KMS-11 (cell line): ENCODE measurements at regions not wholly inside any gene's neighbourhood (a gene's known extent, or its start where the extent isn't known, plus 50 kb on each side); places are given as distances from the start of the nearest gene placed in this dataset.

ENCODE experiments used
- H2AFZ ChIP-seq: fragments of 200-600 bp; sonication (generic); 2 replicates; pipeline ENCODE4 v1.6.1; 2016; ENCODE audit warnings: antibody characterized with exemption, mixed run types, low read depth
- H3K27ac ChIP-seq: fragments of 200-600 bp; sonication (generic); 2 replicates; pipeline ENCODE4 v1.6.1; 2016; ENCODE audit warnings: mild to moderate bottlenecking, mixed run types
- H3K27me3 ChIP-seq: fragments of 200-600 bp; sonication (generic); 2 replicates; pipeline ENCODE4 v1.6.1; 2017; ENCODE audit warnings: mild to moderate bottlenecking, low read depth, mixed run types, moderate library complexity; ENCODE audit not compliant: insufficient read depth
- H3K36me3 ChIP-seq: fragments of 200-600 bp; sonication (generic); 2 replicates; pipeline ENCODE4 v1.6.1; 2017; ENCODE audit warnings: mild to moderate bottlenecking, mixed run types; ENCODE audit not compliant: insufficient read depth
- H3K4me1 ChIP-seq: fragments of 200-600 bp; sonication (generic); 2 replicates; pipeline ENCODE4 v1.6.1; 2016; ENCODE audit warnings: mild to moderate bottlenecking, low read depth, mixed run types; ENCODE audit not compliant: poor library complexity, severe bottlenecking
- H3K4me2 ChIP-seq: fragments of 200-600 bp; sonication (generic); 2 replicates; pipeline ENCODE4 v1.7.0; 2016; ENCODE audit warnings: mild to moderate bottlenecking, mixed run types
- H3K4me3 ChIP-seq: fragments of 200-600 bp; sonication (generic); IDR thresholded peaks from 2 replicates; pipeline ENCODE4 v1.6.1; 2017; ENCODE audit warnings: low read depth, low read length, mixed read lengths; ENCODE audit not compliant: insufficient read depth
- H3K79me2 ChIP-seq: fragments of 200-600 bp; sonication (generic); 2 replicates; pipeline ENCODE4 v1.6.1; 2016; ENCODE audit warnings: low read depth, mixed run types; ENCODE audit not compliant: insufficient read depth
- H3K9ac ChIP-seq: fragments of 200-600 bp; sonication (generic); 2 replicates; pipeline ENCODE4 v1.6.1; 2016; ENCODE audit warnings: mild to moderate bottlenecking, mixed run types
- H4K20me1 ChIP-seq: fragments of 200-600 bp; sonication (generic); 2 replicates; pipeline ENCODE4 v1.6.1; 2016; ENCODE audit warnings: mild to moderate bottlenecking, mixed run types; ENCODE audit not compliant: insufficient read depth
- CTCF ChIP-seq: fragments of 200-600 bp; sonication (generic); conservative IDR thresholded peaks from 2 replicates; pipeline ENCODE4 v1.6.1; 2017; ENCODE audit warnings: low read depth, mild to moderate bottlenecking, antibody characterized with exemption, low read length, moderate library complexity, mixed read lengths

GRCh38 chr6:63425493-63425892 is 105.7 kb upstream of the LGSN start:
- no peak overlapping the region for H3K4me2 ChIP-seq
- no peaks in the 10 kb centered on the region for H3K79me2 ChIP-seq
- no peak overlapping the region for H3K9ac ChIP-seq
- H3K27me3 ChIP-seq: no peaks in the 10 kb centered on the region
- no peak overlapping the region for H3K4me3 ChIP-seq
- H3K36me3 ChIP-seq: no peaks in the 10 kb centered on the region
- H2AFZ ChIP-seq: no peak overlapping the region
- no peak overlapping the region for H3K27ac ChIP-seq
- TF ChIP-seq CTCF: no peak
- no peaks in the 10 kb centered on the region for H4K20me1 ChIP-seq
- no peaks in the 10 kb centered on the region for H3K4me1 ChIP-seq

DNA sequence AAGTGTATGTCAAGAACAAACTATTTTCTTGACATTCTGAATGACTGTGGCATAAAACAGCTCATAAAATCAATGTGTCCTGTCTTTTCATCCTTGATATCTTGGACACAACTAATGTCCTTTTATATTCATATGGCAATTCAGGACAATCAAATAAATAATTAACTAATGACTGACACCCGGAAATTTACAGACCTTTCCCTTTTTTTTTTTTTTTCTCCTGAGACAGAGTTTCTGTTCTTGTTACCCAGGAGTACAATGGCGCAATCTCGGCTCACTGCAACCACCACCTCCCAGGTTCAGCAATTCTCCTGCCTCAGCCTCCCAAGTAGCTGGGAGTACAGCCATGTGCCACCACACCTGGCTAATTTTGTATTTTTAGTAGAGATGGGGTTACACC is 107.1 kb upstream of the LGSN start:
- H3K27me3 ChIP-seq: no peaks in the 10 kb centered on the region
- H3K27ac ChIP-seq: no peak overlapping the region
- H3K36me3 ChIP-seq: no peaks in the 10 kb centered on the region
- H3K4me1 ChIP-seq: no peaks in the 10 kb centered on the region
- no peak overlapping the region for H3K9ac ChIP-seq
- TF ChIP-seq CTCF: no peak
- H3K79me2 ChIP-seq: no peaks in the 10 kb centered on the region
- no peak overlapping the region for H3K4me3 ChIP-seq
- H4K20me1 ChIP-seq: no peaks in the 10 kb centered on the region
- no peak overlapping the region for H2AFZ ChIP-seq
- H3K4me2 ChIP-seq: no peak overlapping the region

DNA sequence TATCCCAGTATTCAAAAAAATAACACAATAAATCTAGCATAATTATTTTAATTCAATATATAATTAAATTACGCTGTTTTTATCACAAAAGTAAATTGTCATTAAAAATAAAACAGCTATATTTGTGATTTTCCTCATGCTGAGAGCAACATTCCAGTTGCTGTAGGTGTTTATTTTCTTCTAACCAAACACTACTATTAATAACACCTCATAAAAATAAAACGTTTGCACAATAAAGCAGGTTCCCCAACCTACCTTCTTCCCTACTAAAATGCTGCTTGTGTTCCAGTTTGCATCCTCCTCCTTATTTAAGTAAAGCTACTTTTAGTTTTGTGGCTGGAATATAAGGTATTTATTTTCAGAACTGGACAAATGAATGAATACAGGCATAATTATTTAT is 108.2 kb upstream of the LGSN start:
- H3K36me3 ChIP-seq: no peaks in the 10 kb centered on the region
- H4K20me1 ChIP-seq: no peaks in the 10 kb centered on the region
- H3K4me1 ChIP-seq: no peaks in the 10 kb centered on the region
- H3K4me2 ChIP-seq: no peak overlapping the region
- no peak overlapping the region for H3K4me3 ChIP-seq
- no peak overlapping the region for H3K27ac ChIP-seq
- TF ChIP-seq CTCF: no peak
- no peaks in the 10 kb centered on the region for H3K27me3 ChIP-seq
- no peak overlapping the region for H2AFZ ChIP-seq
- no peak overlapping the region for H3K9ac ChIP-seq
- H3K79me2 ChIP-seq: no peaks in the 10 kb centered on the region

DNA sequence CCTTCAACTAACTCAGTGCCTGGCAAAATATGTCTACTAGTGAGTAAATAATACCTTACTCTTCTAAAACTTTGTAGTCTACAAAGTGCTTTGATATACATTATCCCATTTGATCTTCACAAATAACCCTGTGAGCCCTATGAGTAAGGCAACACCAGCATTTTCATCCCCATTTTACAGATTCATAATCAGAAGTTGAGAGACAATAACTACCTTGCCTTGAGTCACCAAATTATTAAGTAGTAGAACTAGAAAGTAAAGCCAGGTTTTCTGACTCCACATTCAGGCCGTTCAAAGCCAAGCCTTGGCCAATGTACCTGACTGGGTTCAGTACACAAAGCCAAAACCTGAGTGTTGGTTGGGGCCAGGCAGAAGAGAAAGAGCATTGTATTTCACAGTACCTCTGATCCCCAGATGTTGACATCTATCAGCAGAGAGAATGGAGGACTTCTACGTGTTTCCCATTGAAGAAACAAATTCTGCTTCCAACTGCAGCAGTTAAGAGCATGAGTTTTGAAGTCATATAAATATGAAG is 111.3 kb upstream of the LGSN start:
- H4K20me1 ChIP-seq: no peaks in the 10 kb centered on the region
- no peak overlapping the region for H3K4me3 ChIP-seq
- no peaks in the 10 kb centered on the region for H3K27me3 ChIP-seq
- no peak overlapping the region for H2AFZ ChIP-seq
- H3K79me2 ChIP-seq: no peaks in the 10 kb centered on the region
- no peak overlapping the region for H3K4me2 ChIP-seq
- H3K27ac ChIP-seq: no peak overlapping the region
- no peak for TF ChIP-seq CTCF
- H3K9ac ChIP-seq: no peak overlapping the region
- no peaks in the 10 kb centered on the region for H3K36me3 ChIP-seq
- no peaks in the 10 kb centered on the region for H3K4me1 ChIP-seq

GRCh38 chr6:63434943-63435342 is 115.2 kb upstream of the LGSN start:
- H3K36me3 ChIP-seq: no peaks in the 10 kb centered on the region
- no peak for TF ChIP-seq CTCF
- H4K20me1 ChIP-seq: no peaks in the 10 kb centered on the region
- no peak overlapping the region for H3K4me3 ChIP-seq
- no peaks in the 10 kb centered on the region for H3K79me2 ChIP-seq
- H3K27ac ChIP-seq: no peak overlapping the region
- H3K9ac ChIP-seq: no peak overlapping the region
- no peak overlapping the region for H2AFZ ChIP-seq
- H3K4me1 ChIP-seq: no peaks in the 10 kb centered on the region
- no peak overlapping the region for H3K4me2 ChIP-seq
- no peaks in the 10 kb centered on the region for H3K27me3 ChIP-seq
